Osteoblast (primary cell): ENCODE measurements at regions not wholly inside any gene's neighbourhood (a gene's known extent, or its start where the extent isn't known, plus 50 kb on each side); places are given as distances from the start of the nearest gene placed in this dataset.
A peak's percentile ranks its signal among the peaks of the same experiment; 100 is the strongest.

Experiments
- DNase-seq: peaks from one replicate; pipeline ENCODE4 v3.0.0; 2011; ENCODE audit warnings: low spot score, mixed read lengths; ENCODE audit not compliant: insufficient read length; ENCODE audit errors: missing footprints
- H2AFZ ChIP-seq: 2 replicates; pipeline ENCODE4 v1.6.0; 2011; ENCODE audit warnings: mild to moderate bottlenecking, low read length
- H3K27ac ChIP-seq: 2 replicates; pipeline ENCODE4 v1.5.1; 2011; ENCODE audit warnings: mild to moderate bottlenecking, low read depth, low read length, moderate library complexity
- H3K27me3 ChIP-seq: 2 replicates; pipeline ENCODE4 v1.6.0; 2012; ENCODE audit warnings: mild to moderate bottlenecking, control low read depth, inconsistent platforms, low read length, moderate library complexity; ENCODE audit not compliant: insufficient read depth
- H3K36me3 ChIP-seq: 2 replicates; pipeline ENCODE4 v1.5.1; 2011; ENCODE audit warnings: mild to moderate bottlenecking, low read length, control low read depth, moderate library complexity; ENCODE audit not compliant: insufficient read depth
- H3K4me1 ChIP-seq: 2 replicates; pipeline ENCODE4 v1.5.1; 2011; ENCODE audit warnings: mild to moderate bottlenecking, low read length, control low read depth, moderate library complexity; ENCODE audit not compliant: insufficient read depth
- H3K4me2 ChIP-seq: 2 replicates; pipeline ENCODE4 v1.6.0; 2011; ENCODE audit warnings: mild to moderate bottlenecking, low read length; ENCODE audit not compliant: insufficient read depth
- H3K4me3 ChIP-seq: fragments of 200-600 bp; sonication (generic); 3 replicates; pipeline ENCODE4 v1.5.1; 2012; ENCODE audit warnings: mild to moderate bottlenecking, low read length, inconsistent platforms; ENCODE audit not compliant: insufficient read depth
- H3K79me2 ChIP-seq: 2 replicates; pipeline ENCODE4 v1.6.0; 2012; ENCODE audit warnings: mild to moderate bottlenecking, low read length, control low read depth, inconsistent platforms; ENCODE audit not compliant: insufficient read depth
- H3K9me3 ChIP-seq: 2 replicates; pipeline ENCODE4 v1.5.1; 2011; ENCODE audit warnings: low read depth, low read length, control low read depth
- H4K20me1 ChIP-seq: 2 replicates; pipeline ENCODE4 v1.6.0; 2012; ENCODE audit warnings: mild to moderate bottlenecking, low read length, control low read depth; ENCODE audit not compliant: insufficient read depth
- TF ChIP-seq, protein P1 (sequence below): IDR thresholded peaks from 2 replicates; pipeline ENCODE4 v1.5.1; 2011; ENCODE audit warnings: mild to moderate bottlenecking, low read depth, low read length, moderate library complexity; ENCODE audit errors: extremely low read depth

DNA sequence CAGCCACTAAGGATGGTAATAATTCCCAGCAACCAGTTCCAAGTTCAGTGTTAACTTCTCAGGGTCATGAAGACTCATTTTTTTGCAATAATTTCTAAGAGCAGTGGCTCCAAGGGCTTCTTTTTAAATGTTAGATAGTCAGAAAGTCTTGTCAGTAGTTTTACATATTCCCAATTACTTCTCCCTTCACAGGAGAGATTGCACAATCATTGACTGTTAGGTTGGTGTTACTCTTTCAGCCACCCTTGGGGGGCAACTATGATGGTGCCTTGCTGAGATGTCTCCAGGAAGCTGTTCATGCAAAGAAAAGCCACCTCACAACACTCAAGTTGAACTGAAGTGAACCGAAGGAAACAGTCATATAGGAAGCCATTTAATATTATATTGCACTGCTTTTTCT, 127.9 kb upstream of the DOCK10 start:
- Histone ChIP-seq H4K20me1 (no peaks in the 10 kb centered on the region), H3K79me2 (no peaks in the 10 kb centered on the region)

DNA sequence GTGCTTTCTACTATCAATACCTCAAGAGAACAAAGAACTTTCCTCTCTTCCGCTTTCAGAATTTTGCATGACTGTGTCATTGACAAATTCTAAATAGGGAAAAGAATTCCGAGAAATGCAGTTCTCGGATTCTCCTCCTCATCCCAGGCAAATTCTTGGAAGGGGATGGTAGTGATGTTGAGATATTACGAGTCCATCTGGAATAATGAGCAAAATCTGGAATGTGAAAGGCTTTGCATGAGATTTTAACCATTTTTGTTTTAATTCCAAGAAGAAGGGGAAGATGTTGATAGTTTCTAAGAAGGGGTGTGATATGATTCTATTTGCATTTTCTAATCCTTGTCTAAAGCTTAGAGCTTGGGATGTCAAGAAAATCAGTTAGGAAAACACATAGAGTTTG, 127.1 kb upstream of the DOCK10 start:
- H4K20me1 ChIP-seq, result no peaks in the 10 kb centered on the region
- H3K9me3 ChIP-seq, result no peaks in the 10 kb centered on the region
- no peak overlapping the region for H3K4me2 ChIP-seq
- no peaks in the 10 kb centered on the region for H3K79me2 ChIP-seq
- DNase-seq, result no peak
- no peak overlapping the region for H2AFZ ChIP-seq
- no peak overlapping the region for H3K27ac ChIP-seq
- H3K36me3 ChIP-seq, result no peaks in the 10 kb centered on the region
- H3K27me3 ChIP-seq, result no peaks in the 10 kb centered on the region
- TF ChIP-seq, protein P1, sequence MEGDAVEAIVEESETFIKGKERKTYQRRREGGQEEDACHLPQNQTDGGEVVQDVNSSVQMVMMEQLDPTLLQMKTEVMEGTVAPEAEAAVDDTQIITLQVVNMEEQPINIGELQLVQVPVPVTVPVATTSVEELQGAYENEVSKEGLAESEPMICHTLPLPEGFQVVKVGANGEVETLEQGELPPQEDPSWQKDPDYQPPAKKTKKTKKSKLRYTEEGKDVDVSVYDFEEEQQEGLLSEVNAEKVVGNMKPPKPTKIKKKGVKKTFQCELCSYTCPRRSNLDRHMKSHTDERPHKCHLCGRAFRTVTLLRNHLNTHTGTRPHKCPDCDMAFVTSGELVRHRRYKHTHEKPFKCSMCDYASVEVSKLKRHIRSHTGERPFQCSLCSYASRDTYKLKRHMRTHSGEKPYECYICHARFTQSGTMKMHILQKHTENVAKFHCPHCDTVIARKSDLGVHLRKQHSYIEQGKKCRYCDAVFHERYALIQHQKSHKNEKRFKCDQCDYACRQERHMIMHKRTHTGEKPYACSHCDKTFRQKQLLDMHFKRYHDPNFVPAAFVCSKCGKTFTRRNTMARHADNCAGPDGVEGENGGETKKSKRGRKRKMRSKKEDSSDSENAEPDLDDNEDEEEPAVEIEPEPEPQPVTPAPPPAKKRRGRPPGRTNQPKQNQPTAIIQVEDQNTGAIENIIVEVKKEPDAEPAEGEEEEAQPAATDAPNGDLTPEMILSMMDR, result no peak
- H3K4me3 ChIP-seq, result no peak overlapping the region
- peaks cover 11% of the 10 kb centered on the region for H3K4me1 ChIP-seq

More for the DNA sequence above, 127.9 kb upstream of the DOCK10 start:
- Histone ChIP-seq H3K4me1 (peaks cover 5% of the 10 kb centered on the region), H3K27me3 (no peaks in the 10 kb centered on the region), H3K27ac (no peak overlapping the region), H3K4me2 (no peak overlapping the region), H3K4me3 (no peak overlapping the region), H3K9me3 (no peaks in the 10 kb centered on the region), H3K36me3 (no peaks in the 10 kb centered on the region), H2AFZ (no peak overlapping the region)
- no peak for DNase-seq
- TF ChIP-seq, protein P1, result no peak

DNA sequence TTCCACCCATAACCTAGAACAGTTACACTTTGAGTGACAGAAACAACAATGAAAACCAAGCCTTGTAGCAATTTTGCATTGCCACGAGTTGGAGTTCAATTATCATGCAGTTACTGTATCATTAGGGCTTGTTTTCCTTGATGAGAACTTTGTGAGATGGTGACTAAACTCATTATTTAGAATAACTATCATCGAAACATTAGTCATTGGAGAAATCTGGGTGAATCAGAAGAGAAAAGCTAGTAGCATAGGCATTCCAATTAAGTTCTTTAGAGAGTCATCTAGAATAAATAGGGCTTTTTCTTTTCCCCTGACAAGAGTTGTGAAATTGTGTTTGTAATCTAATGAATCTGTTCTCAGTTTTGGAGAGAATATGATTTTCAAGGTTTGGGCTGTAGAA, 122.8 kb upstream of the DOCK10 start:
- H3K79me2 ChIP-seq, result no peaks in the 10 kb centered on the region
- H2AFZ ChIP-seq, result peak overlapping the region; percentile 42
- H3K27me3 ChIP-seq, result no peaks in the 10 kb centered on the region
- no peak for DNase-seq
- TF ChIP-seq, protein P1, result no peak
- H3K4me1 ChIP-seq, result peaks cover 11% of the 10 kb centered on the region
- H3K4me2 ChIP-seq, result peak overlapping the region; percentile 56
- H3K36me3 ChIP-seq, result no peaks in the 10 kb centered on the region
- H3K27ac ChIP-seq, result no peak overlapping the region
- no peaks in the 10 kb centered on the region for H3K9me3 ChIP-seq
- no peak overlapping the region for H3K4me3 ChIP-seq
- H4K20me1 ChIP-seq, result no peaks in the 10 kb centered on the region

DNA sequence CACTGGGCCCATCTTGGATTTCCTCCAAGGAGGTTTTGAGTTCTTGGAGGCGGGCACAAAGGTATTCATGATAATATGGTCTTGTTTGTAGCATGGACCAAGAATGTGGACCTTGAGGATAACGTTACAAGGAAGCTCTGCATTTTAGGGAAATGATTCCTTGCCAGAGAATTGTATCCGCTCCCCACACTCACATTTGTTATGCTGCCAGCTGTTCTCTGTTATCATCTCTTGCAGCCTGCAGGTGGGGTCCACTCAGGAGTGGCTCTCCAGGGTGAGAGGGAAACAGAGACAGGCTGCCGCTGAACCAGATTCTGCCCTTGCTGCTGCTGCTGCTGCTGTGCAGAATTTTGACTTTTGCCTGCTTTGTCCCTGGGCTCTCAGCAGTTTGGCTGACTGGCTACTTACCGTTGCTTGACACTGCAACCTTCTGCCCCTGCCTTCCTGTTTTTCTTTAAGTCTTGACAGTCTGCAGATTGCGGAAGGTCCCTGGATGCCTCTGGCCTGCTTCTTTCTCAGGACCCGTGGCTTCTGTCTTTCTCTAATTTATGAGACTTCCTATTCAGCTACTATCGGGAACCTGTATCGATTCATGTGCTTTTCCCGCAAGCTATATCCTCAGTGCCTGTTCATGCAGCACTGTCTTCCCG, 122.3 kb upstream of the DOCK10 start:
- Histone ChIP-seq H2AFZ (peak overlapping the region; percentile 42), H3K27ac (no peak overlapping the region), H3K4me1 (peaks cover 11% of the 10 kb centered on the region), H3K4me2 (peak overlapping the region; percentile 56), H4K20me1 (no peaks in the 10 kb centered on the region), H3K36me3 (no peaks in the 10 kb centered on the region), H3K4me3 (no peak overlapping the region), H3K27me3 (no peaks in the 10 kb centered on the region), H3K79me2 (no peaks in the 10 kb centered on the region), H3K9me3 (no peaks in the 10 kb centered on the region)
- TF ChIP-seq, protein P1, result no peak
- no peak for DNase-seq
